OCI-LY1 (cell line): ENCODE measurements at regions not wholly inside any gene's neighbourhood (a gene's known extent, or its start where the extent isn't known, plus 50 kb on each side); places are given as distances from the start of the nearest gene placed in this dataset.

ENCODE experiments used
- H2AFZ ChIP-seq: fragments of 200-600 bp; sonication (generic), shearing (Covaris generic); 2 replicates; pipeline ENCODE4 v1.6.0; 2014; ENCODE audit warnings: antibody characterized with exemption, mild to moderate bottlenecking, low read length
- H3F3A ChIP-seq: fragments of 200-600 bp; sonication (generic), shearing (Covaris generic); 2 replicates; pipeline ENCODE4 v1.6.0; 2014; ENCODE audit warnings: mild to moderate bottlenecking, antibody characterized with exemption, low read length, moderate library complexity; ENCODE audit not compliant: insufficient read depth
- H3K27ac ChIP-seq: fragments of 200-600 bp; sonication (generic); 2 replicates; pipeline ENCODE4 v1.5.1; 2014; ENCODE audit warnings: low read length, mixed run types, mild to moderate bottlenecking, low read depth; ENCODE audit not compliant: poor library complexity, severe bottlenecking
- H3K27me3 ChIP-seq: fragments of 200-600 bp; sonication (generic); 2 replicates; pipeline ENCODE4 v1.6.0; 2014; ENCODE audit warnings: antibody characterized with exemption, mild to moderate bottlenecking, low read length, moderate library complexity; ENCODE audit not compliant: insufficient read depth
- H3K36me3 ChIP-seq: fragments of 200-600 bp; sonication (generic); 2 replicates; pipeline ENCODE4 v1.6.1; 2014; ENCODE audit warnings: mild to moderate bottlenecking, antibody characterized with exemption, low read length, moderate library complexity, mixed read lengths; ENCODE audit not compliant: insufficient read depth
- H3K4me1 ChIP-seq: fragments of 200-600 bp; sonication (generic); 2 replicates; pipeline ENCODE4 v1.5.1; 2014; ENCODE audit warnings: mild to moderate bottlenecking, low read length, moderate library complexity; ENCODE audit not compliant: insufficient read depth, severe bottlenecking
- H3K4me2 ChIP-seq: fragments of 200-600 bp; sonication (generic), shearing (Covaris generic); 2 replicates; pipeline ENCODE4 v1.6.1; 2014; ENCODE audit warnings: low read length
- H3K4me3 ChIP-seq: fragments of 200-600 bp; sonication (generic); 2 replicates; pipeline ENCODE4 v1.5.1; 2014; ENCODE audit warnings: low read length, low read depth, mild to moderate bottlenecking, mixed read lengths; ENCODE audit not compliant: poor library complexity, severe bottlenecking
- H3K79me2 ChIP-seq: fragments of 200-600 bp; shearing (Covaris generic); 2 replicates; pipeline ENCODE4 v1.6.1; 2016; ENCODE audit warnings: mixed run types, low read length, mixed read lengths; ENCODE audit not compliant: insufficient read depth
- H3K9ac ChIP-seq: fragments of 200-600 bp; sonication (generic), shearing (Covaris generic); 2 replicates; pipeline ENCODE4 v1.6.1; 2014; ENCODE audit warnings: mild to moderate bottlenecking, low read length, mixed read lengths
- H3K9me2 ChIP-seq: fragments of 200-600 bp; sonication (generic), shearing (Covaris generic); 2 replicates; pipeline ENCODE4 v1.6.1; 2014; ENCODE audit warnings: low read depth, mild to moderate bottlenecking, low read length, mixed read lengths
- H3K9me3 ChIP-seq: fragments of 200-600 bp; shearing (Covaris generic); 2 replicates; pipeline ENCODE4 v1.6.1; 2014; ENCODE audit warnings: low read length, mixed read lengths
- H4K20me1 ChIP-seq: fragments of 200-600 bp; sonication (generic), shearing (Covaris generic); 2 replicates; pipeline ENCODE4 v1.6.0; 2016; ENCODE audit warnings: mild to moderate bottlenecking, low read length; ENCODE audit not compliant: insufficient read depth
- CTCF ChIP-seq: fragments of 200-600 bp; sonication (generic), shearing (Covaris generic); IDR thresholded peaks from 2 replicates; pipeline ENCODE4 v1.5.1; 2017; ENCODE audit warnings: mild to moderate bottlenecking, antibody characterized with exemption, low read length, moderate library complexity, mixed read lengths
- EZH2 ChIP-seq: fragments of 200-600 bp; sonication (generic), shearing (Covaris generic); IDR thresholded peaks from 2 replicates; pipeline ENCODE4 v1.8.0; 2017; ENCODE audit warnings: borderline replicate concordance, mixed run types, mild to moderate bottlenecking, antibody characterized with exemption, low read length, moderate library complexity, mixed read lengths

- H3K9ac ChIP-seq = no peak overlapping the region
- no peaks in the 10 kb centered on the region for H3K79me2 ChIP-seq
- no peak overlapping the region for H3K4me3 ChIP-seq
- no peaks in the 10 kb centered on the region for H3K9me2 ChIP-seq
- H3K27ac ChIP-seq = no peak overlapping the region
- H2AFZ ChIP-seq = no peak overlapping the region
- H3F3A ChIP-seq = no peaks in the 10 kb centered on the region
- no peak overlapping the region for H3K4me2 ChIP-seq
- no peaks in the 10 kb centered on the region for H3K27me3 ChIP-seq
- no peaks in the 10 kb centered on the region for H4K20me1 ChIP-seq
- no peaks in the 10 kb centered on the region for H3K36me3 ChIP-seq
- no peaks in the 10 kb centered on the region for H3K4me1 ChIP-seq
- H3K9me3 ChIP-seq = no peaks in the 10 kb centered on the region
- TF ChIP-seq CTCF (no peak), EZH2 (no peak)
Observed at GRCh38 chr2:217562871-217563480, 439.8 kb downstream of the TNS1 start.

GRCh38 chr2:217559084-217559483 lies 443.7 kb downstream of the TNS1 start:
- Histone ChIP-seq H3K27me3 (no peaks in the 10 kb centered on the region), H3F3A (no peaks in the 10 kb centered on the region), H3K4me1 (no peaks in the 10 kb centered on the region), H4K20me1 (no peaks in the 10 kb centered on the region), H3K4me2 (no peak overlapping the region), H3K9me2 (no peaks in the 10 kb centered on the region), H3K27ac (no peak overlapping the region), H3K9me3 (no peaks in the 10 kb centered on the region), H3K9ac (no peak overlapping the region), H2AFZ (no peak overlapping the region), H3K79me2 (no peaks in the 10 kb centered on the region), H3K36me3 (no peaks in the 10 kb centered on the region), H3K4me3 (no peak overlapping the region)
- TF ChIP-seq EZH2 (no peak), CTCF (no peak)

- Histone ChIP-seq H3F3A (no peaks in the 10 kb centered on the region), H3K4me2 (no peak overlapping the region), H3K9ac (no peak overlapping the region), H3K27ac (no peak overlapping the region), H3K4me3 (no peak overlapping the region), H2AFZ (no peak overlapping the region), H3K79me2 (no peaks in the 10 kb centered on the region), H3K9me2 (no peaks in the 10 kb centered on the region), H3K4me1 (no peaks in the 10 kb centered on the region), H4K20me1 (no peaks in the 10 kb centered on the region), H3K36me3 (no peaks in the 10 kb centered on the region), H3K27me3 (no peaks in the 10 kb centered on the region; the same call in 1 of the 2 replicates), H3K9me3 (no peaks in the 10 kb centered on the region)
- TF ChIP-seq EZH2 (no peak), CTCF (no peak)
Observed at GRCh38 chr2:217555081-217555876, 447.5 kb downstream of the TNS1 start.
